Stimulated activated naive CD8-positive, alpha-beta T cell treated with anti-CD3 and anti-CD28 coated beads, Interleukin-15, amount 100 ng/mL, for 72 hours (primary cell): ENCODE measurements at regions not wholly inside any gene's neighbourhood (a gene's known extent, or its start where the extent isn't known, plus 50 kb on each side); places are given as distances from the start of the nearest gene placed in this dataset.

ENCODE experiments used
- ATAC-seq: fragments of 150-1000 bp; cut with Tn5 transposase; 2 replicates; pipeline ENCODE4 v1.10.0; 2021; ENCODE audit warnings: mild to moderate bottlenecking, moderate library complexity
- DNase-seq, 2 donors: peaks; one replicate each; pipeline ENCODE4 v3.0.0; 2021 to 2022
- H3K27ac Mint-ChIP-seq, 2 donors: one replicate each; pipeline ENCODE4 v1.8.0; 2022; ENCODE audit warnings: mild to moderate bottlenecking in 2 of 2, mixed read lengths in 2 of 2, moderate library complexity in 2 of 2
- H3K27me3 Mint-ChIP-seq: one replicate; pipeline ENCODE4 v1.8.0; 2022; ENCODE audit warnings: mixed read lengths
- H3K4me1 Mint-ChIP-seq: one replicate; pipeline ENCODE4 v1.8.0; 2022; ENCODE audit warnings: mild to moderate bottlenecking, mixed read lengths
- H3K4me3 Mint-ChIP-seq, 2 donors: one replicate each; pipeline ENCODE4 v1.8.0; 2022; ENCODE audit warnings: mild to moderate bottlenecking in 2 of 2, mixed read lengths in 2 of 2, moderate library complexity in 1 of 2
- H3K9me3 Mint-ChIP-seq, 2 donors: one replicate each; pipeline ENCODE4 v1.8.0; 2022; ENCODE audit warnings: mixed read lengths in 2 of 2

DNA sequence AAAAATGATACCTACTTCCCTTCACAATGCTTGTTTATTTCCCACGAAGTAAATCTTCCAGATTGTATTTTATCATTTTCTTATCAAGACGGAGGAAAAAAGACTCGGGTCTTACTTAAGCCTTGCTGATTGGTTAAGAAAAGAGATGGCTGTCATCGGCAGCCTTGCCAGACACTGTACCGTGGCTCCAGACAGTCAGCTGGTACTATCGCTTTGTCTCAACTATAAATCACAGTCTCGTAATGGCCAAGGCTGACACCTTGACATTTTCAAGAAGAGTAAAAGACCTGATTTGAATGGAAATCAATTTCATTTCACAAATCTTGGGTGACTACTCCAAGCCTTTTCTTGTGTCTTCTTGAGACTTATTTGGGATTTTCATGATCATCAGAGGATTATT, 868.0 kb downstream of the USP25 start:
- H3K4me3 Mint-ChIP-seq: no peak overlapping the region
- no peak overlapping the region for H3K27ac Mint-ChIP-seq
- no peaks in the 10 kb centered on the region for H3K4me1 Mint-ChIP-seq
- DNase-seq: no peak
- ATAC-seq: no peak
- no peaks in the 10 kb centered on the region for H3K27me3 Mint-ChIP-seq
- H3K9me3 Mint-ChIP-seq: peaks cover 4 to 12% of the 10 kb centered on the region in 2 donors

DNA sequence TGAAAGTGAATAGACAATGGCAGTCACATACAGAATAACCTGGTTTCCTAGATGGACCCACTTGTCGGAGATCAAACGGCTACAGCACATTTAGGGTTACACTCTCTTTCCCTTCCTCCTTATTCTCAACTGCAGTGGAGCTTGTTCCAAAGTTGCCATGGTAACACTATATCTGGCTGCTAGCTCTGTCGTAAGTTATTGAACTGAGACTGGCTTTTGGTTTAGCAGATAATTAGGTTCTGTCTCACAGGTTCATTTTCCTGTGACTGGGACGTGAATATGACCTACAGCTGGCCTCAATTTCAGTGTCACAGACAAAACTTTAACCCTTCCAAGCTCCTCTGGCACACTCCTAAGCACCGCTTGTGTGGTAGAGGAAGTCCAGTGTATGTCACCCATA, 875.8 kb downstream of the USP25 start:
- Mint-ChIP-seq H3K27ac (no peak overlapping the region), H3K4me3 (no peak overlapping the region), H3K27me3 (no peaks in the 10 kb centered on the region), H3K4me1 (no peaks in the 10 kb centered on the region), H3K9me3 (no peaks in the 10 kb centered on the region)
- ATAC-seq (no peak), DNase-seq (no peak)

GRCh38 chr21:16606271-16606670, 876.5 kb downstream of the USP25 start:
- no peaks in the 10 kb centered on the region for H3K9me3 Mint-ChIP-seq
- no peaks in the 10 kb centered on the region for H3K27me3 Mint-ChIP-seq
- no peak overlapping the region for H3K27ac Mint-ChIP-seq
- ATAC-seq: no peak
- H3K4me3 Mint-ChIP-seq: no peak overlapping the region
- no peaks in the 10 kb centered on the region for H3K4me1 Mint-ChIP-seq
- DNase-seq: no peak

- no peak overlapping the region for H3K4me3 Mint-ChIP-seq
- no peaks in the 10 kb centered on the region for H3K27me3 Mint-ChIP-seq
- no peak overlapping the region for H3K27ac Mint-ChIP-seq
- no peaks in the 10 kb centered on the region for H3K9me3 Mint-ChIP-seq
- no peaks in the 10 kb centered on the region for H3K4me1 Mint-ChIP-seq
- ATAC-seq (no peak), DNase-seq (no peak)
Observed at GRCh38 chr21:16608209-16608830, 878.5 kb downstream of the USP25 start.

DNA sequence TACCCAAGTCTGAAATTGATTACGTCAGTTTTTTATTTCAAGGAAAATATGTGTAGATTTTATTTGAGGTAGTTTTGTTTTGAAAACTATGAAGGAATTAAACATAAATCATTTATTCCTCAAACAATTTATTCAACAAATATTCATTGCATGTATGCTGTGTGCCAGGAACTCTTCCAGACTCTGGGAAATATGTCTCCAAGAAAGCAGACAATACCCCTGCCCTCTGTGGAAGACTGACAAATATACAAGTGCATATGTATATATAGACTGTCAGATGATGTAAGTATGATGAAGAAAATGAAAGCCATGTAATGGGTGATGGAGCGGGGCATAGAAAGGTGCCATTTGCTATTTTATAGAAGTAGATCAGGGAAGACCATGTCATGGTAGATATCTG, 889.5 kb downstream of the USP25 start:
- Mint-ChIP-seq H3K4me3 (no peak overlapping the region), H3K4me1 (no peaks in the 10 kb centered on the region), H3K27me3 (no peaks in the 10 kb centered on the region), H3K9me3 (peaks cover 4 to 10% of the 10 kb centered on the region in 2 donors), H3K27ac (no peak overlapping the region)
- no peak for ATAC-seq
- DNase-seq: no peak

DNA sequence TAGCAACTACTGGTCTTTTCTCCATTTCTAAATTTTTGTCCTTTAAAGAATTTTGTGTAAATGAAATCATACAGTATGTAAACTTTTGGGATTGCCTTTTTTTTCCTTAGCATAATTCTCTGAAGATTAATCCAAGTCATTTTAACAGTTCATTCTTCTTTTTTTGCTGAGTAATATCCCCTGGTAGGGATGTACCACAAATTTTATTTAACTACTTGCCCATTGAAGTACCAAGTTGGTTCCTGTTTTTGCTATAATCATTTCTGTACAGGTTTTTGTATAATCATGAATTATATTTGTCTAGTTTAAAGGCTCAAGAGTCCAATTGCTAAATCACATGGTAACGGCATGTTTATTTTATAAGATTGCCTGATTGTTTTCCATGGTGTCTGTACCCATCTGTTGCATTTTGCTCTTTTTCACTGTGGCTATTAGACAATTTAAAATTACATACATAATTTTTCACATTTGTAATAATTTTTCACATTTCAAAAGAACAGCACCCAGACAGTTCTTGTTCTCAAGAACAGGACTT, 891.1 kb downstream of the USP25 start:
- Mint-ChIP-seq H3K4me1 (no peaks in the 10 kb centered on the region), H3K9me3 (peaks cover 4 to 10% of the 10 kb centered on the region in 2 donors), H3K27ac (no peak overlapping the region), H3K27me3 (no peaks in the 10 kb centered on the region), H3K4me3 (no peak overlapping the region)
- ATAC-seq (no peak), DNase-seq (no peak)

GRCh38 chr21:16624479-16625118, 888.2 kb upstream of the CXADR start:
- no peak overlapping the region for H3K4me3 Mint-ChIP-seq
- DNase-seq: no peak
- H3K4me1 Mint-ChIP-seq: no peaks in the 10 kb centered on the region
- H3K9me3 Mint-ChIP-seq: peaks cover under 1 to 8% of the 10 kb centered on the region in 2 donors
- no peak for ATAC-seq
- no peak overlapping the region for H3K27ac Mint-ChIP-seq
- no peaks in the 10 kb centered on the region for H3K27me3 Mint-ChIP-seq

DNA sequence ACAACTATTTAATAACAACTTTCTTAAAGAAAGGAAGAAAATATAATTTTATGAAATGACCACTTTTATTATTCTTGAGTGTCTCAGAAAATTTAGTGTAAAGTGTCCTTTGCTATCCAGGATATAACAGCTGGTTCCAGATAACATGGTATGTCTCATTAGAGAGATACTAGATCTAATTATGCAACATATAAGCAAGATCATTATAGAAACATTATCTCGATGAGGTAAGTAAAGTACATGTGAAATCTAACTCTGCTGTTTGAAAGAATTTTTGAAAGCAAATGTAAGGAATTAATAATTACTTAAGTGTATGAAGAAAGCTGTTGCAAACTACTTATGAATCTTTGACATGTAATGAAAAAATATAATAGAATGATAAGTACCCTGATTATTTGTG, 887.4 kb upstream of the CXADR start:
- Mint-ChIP-seq H3K27me3 (no peaks in the 10 kb centered on the region), H3K4me3 (no peak overlapping the region), H3K4me1 (no peaks in the 10 kb centered on the region)

GRCh38 chr21:16633831-16634459, 878.9 kb upstream of the CXADR start:
- H3K27ac Mint-ChIP-seq: no peak overlapping the region
- H3K4me3 Mint-ChIP-seq: no peak overlapping the region
- H3K9me3 Mint-ChIP-seq: peaks cover 0 to 2% of the 10 kb centered on the region in 2 donors
- DNase-seq: no peak
- no peak for ATAC-seq
- H3K4me1 Mint-ChIP-seq: no peaks in the 10 kb centered on the region
- H3K27me3 Mint-ChIP-seq: no peaks in the 10 kb centered on the region

More for the DNA sequence above, 887.4 kb upstream of the CXADR start:
- no peaks in the 10 kb centered on the region for H3K9me3 Mint-ChIP-seq
- no peak for DNase-seq
- no peak overlapping the region for H3K27ac Mint-ChIP-seq
- ATAC-seq: no peak

GRCh38 chr21:16634515-16634914, 878.3 kb upstream of the CXADR start:
- no peak overlapping the region for H3K4me3 Mint-ChIP-seq
- no peaks in the 10 kb centered on the region for H3K27me3 Mint-ChIP-seq

GRCh38 chr21:16640297-16641027, 872.4 kb upstream of the CXADR start:
- Mint-ChIP-seq H3K27me3 (no peaks in the 10 kb centered on the region), H3K4me1 (no peaks in the 10 kb centered on the region), H3K4me3 (no peak overlapping the region), H3K9me3 (peaks cover 0 to 7% of the 10 kb centered on the region in 2 donors), H3K27ac (no peak overlapping the region)
- ATAC-seq (no peak), DNase-seq (no peak)

More at GRCh38 chr21:16634515-16634914, 878.3 kb upstream of the CXADR start:
- Mint-ChIP-seq H3K27ac (no peak overlapping the region), H3K9me3 (peaks cover 0 to 7% of the 10 kb centered on the region in 2 donors), H3K4me1 (no peaks in the 10 kb centered on the region)
- ATAC-seq (no peak), DNase-seq (no peak)

GRCh38 chr21:16642353-16642752, 870.5 kb upstream of the CXADR start:
- DNase-seq (no peak), ATAC-seq (no peak)
- Mint-ChIP-seq H3K9me3 (peaks cover 0 to 7% of the 10 kb centered on the region in 2 donors), H3K27me3 (no peaks in the 10 kb centered on the region), H3K4me3 (no peak overlapping the region), H3K27ac (no peak overlapping the region), H3K4me1 (no peaks in the 10 kb centered on the region)

DNA sequence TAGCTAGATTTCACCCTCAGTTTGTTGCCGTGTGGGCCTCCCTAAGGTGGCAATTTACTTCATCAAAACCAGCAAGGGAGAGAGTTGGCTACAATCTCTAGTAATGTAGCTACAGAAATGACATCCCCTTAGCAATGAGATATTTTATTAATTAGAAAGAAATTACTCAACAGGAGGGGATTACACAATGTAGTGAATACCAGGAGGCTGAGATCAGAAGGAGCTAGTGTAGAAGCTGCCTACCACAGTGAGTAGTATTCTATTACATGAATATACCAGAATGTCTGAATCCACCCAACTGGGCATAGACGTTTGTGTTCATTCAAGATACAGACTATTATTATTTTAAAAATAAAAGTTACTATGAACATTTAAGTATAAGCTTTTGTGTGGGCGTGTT, 868.2 kb upstream of the CXADR start:
- no peak for DNase-seq
- Mint-ChIP-seq H3K4me3 (no peak overlapping the region), H3K9me3 (no peaks in the 10 kb centered on the region), H3K27me3 (no peaks in the 10 kb centered on the region), H3K27ac (no peak overlapping the region), H3K4me1 (no peaks in the 10 kb centered on the region)
- no peak for ATAC-seq

GRCh38 chr21:16650714-16651366, 862.0 kb upstream of the CXADR start:
- Mint-ChIP-seq H3K27me3 (no peaks in the 10 kb centered on the region), H3K4me3 (no peak overlapping the region), H3K27ac (no peak overlapping the region), H3K4me1 (no peaks in the 10 kb centered on the region), H3K9me3 (no peaks in the 10 kb centered on the region)
- ATAC-seq (no peak), DNase-seq (no peak)

GRCh38 chr21:16651956-16652355, 860.9 kb upstream of the CXADR start:
- H3K4me1 Mint-ChIP-seq: no peaks in the 10 kb centered on the region
- no peaks in the 10 kb centered on the region for H3K27me3 Mint-ChIP-seq
- H3K9me3 Mint-ChIP-seq: peaks cover 2 to 4% of the 10 kb centered on the region in 2 donors
- no peak overlapping the region for H3K27ac Mint-ChIP-seq
- no peak for ATAC-seq
- H3K4me3 Mint-ChIP-seq: no peak overlapping the region
- DNase-seq: no peak
